Activated CD4-positive, alpha-beta T cell treated with anti-CD3 and anti-CD28 coated beads, Interleukin-10, Interleukin-2, amounts not matched to agents 100 ng/mL and 50 ng/mL, durations not matched to agents 16 hours and 8 hours (primary cell): ENCODE measurements at regions not wholly inside any gene's neighbourhood (a gene's known extent, or its start where the extent isn't known, plus 50 kb on each side); places are given as distances from the start of the nearest gene placed in this dataset.
"Not testable (repeated sequence)": the region's sequence is repeated elsewhere in the genome, so short reads cannot be mapped to it uniquely, and the experiment has no call there.

Experiments
- DNase-seq: peaks from one replicate; pipeline ENCODE4 v3.0.0-alpha.2; 2020

- DNase-seq, result no peak
Observed at GRCh38 chr12:34097213-34097612, 74.9 kb downstream of the ALG10 start.

GRCh38 chr12:34105392-34105933, 83.2 kb downstream of the ALG10 start:
- DNase-seq, result no peak

GRCh38 chr12:34106172-34106571, 83.9 kb downstream of the ALG10 start:
- no peak for DNase-seq

- DNase-seq, result no peak
Observed at GRCh38 chr12:34107016-34107415, 84.7 kb downstream of the ALG10 start.

- no peak for DNase-seq
Observed at GRCh38 chr12:34107781-34108404, 85.6 kb downstream of the ALG10 start.

GRCh38 chr12:34108405-34108803, 86.1 kb downstream of the ALG10 start:
- no peak for DNase-seq

- no peak for DNase-seq
Observed at GRCh38 chr12:34108967-34109366, 86.7 kb downstream of the ALG10 start.

- no peak for DNase-seq
Observed at GRCh38 chr12:34109390-34109789, 87.1 kb downstream of the ALG10 start.

- not testable (repeated sequence) for DNase-seq
Observed at GRCh38 chr12:34109909-34110531, 87.7 kb downstream of the ALG10 start.

- no peak for DNase-seq
Observed at GRCh38 chr12:34119366-34119765, 97.1 kb downstream of the ALG10 start.

GRCh38 chr12:34121360-34121759, 99.1 kb downstream of the ALG10 start:
- DNase-seq, result no peak

GRCh38 chr12:34123092-34123491, 100.8 kb downstream of the ALG10 start:
- peak; percentile 63 for DNase-seq

GRCh38 chr12:34124608-34125007, 102.3 kb downstream of the ALG10 start:
- no peak for DNase-seq

GRCh38 chr12:34126239-34126641, 103.9 kb downstream of the ALG10 start:
- peak; percentile 13 for DNase-seq

- DNase-seq, result no peak
Observed at GRCh38 chr12:34126805-34127204, 104.5 kb downstream of the ALG10 start.

- DNase-seq, result not testable (repeated sequence)
Observed at GRCh38 chr12:34127379-34127778, 105.1 kb downstream of the ALG10 start.

- no peak for DNase-seq
Observed at GRCh38 chr12:34142430-34142829, 120.1 kb downstream of the ALG10 start.

GRCh38 chr12:34151019-34151418, 128.7 kb downstream of the ALG10 start:
- DNase-seq, result no peak

- DNase-seq, result no peak
Observed at GRCh38 chr12:34163443-34163842, 141.1 kb downstream of the ALG10 start.

GRCh38 chr12:34166427-34167060, 144.2 kb downstream of the ALG10 start:
- no peak for DNase-seq

GRCh38 chr12:34168507-34168906, 146.2 kb downstream of the ALG10 start:
- not testable (repeated sequence) for DNase-seq

- no peak for DNase-seq
Observed at GRCh38 chr12:34186492-34186891, 164.2 kb downstream of the ALG10 start.

- DNase-seq, result no peak
Observed at GRCh38 chr12:34188974-34189373, 166.7 kb downstream of the ALG10 start.

GRCh38 chr12:34190054-34190453, 167.8 kb downstream of the ALG10 start:
- DNase-seq, result no peak
